ELR (cell line): ENCODE measurements at regions not wholly inside any gene's neighbourhood (a gene's known extent, or its start where the extent isn't known, plus 50 kb on each side); places are given as distances from the start of the nearest gene placed in this dataset.

Experiments
- DNase-seq: peaks from one replicate; pipeline ENCODE4 v3.0.0-alpha.2; 2015; ENCODE audit warnings: low read depth

- DNase-seq: no peak
Measured at GRCh38 chr17:83178533-83179304, 99.3 kb downstream of the METRNL start.

DNA sequence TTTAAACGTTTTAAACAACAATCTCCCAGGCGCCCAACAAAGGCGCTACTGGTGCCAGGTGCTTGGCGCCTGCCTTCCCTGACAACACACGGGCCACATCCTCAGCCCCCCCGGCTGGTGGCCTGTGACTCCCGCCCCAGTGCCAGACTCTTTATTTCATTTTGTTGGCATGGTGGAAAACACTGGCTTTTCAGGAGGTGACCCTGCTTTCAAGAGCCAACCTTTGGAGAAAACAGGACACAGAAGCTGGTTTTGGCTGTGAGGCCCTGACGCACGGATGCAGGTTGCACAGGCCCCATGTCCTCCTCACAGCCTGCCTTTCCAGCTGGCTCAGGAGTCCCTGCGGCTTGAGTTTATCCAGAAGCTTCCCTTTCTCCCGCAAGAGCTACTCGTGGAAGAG, 100.0 kb downstream of the METRNL start:
- DNase-seq: no peak

GRCh38 chr17:83179811-83180210, 100.4 kb downstream of the METRNL start:
- no peak for DNase-seq

GRCh38 chr17:83180264-83180995, 101.0 kb downstream of the METRNL start:
- DNase-seq: no peak

DNA sequence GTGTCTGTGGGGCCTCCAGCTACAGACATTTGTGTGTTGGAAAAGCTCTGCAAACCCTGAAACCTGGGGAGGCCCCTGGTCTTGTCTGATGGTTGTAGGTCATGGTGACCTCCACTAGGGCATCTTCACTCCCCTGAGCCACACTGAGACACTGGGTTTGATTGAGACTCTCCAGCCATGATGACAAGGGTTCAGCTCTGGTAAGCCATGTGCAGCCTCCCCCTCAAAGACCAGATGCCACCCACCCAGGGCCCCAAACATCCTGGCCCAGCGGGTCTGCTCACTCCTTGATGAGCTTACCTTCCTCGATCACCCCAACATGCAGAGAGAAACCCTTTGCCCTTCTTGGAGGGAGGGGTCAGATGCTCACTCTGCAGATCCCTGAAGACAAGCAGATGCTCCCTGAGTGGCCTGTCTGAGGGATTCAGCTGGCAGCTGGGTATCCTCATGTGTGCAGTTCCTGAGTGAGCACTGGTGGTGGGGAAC, 101.6 kb downstream of the METRNL start:
- DNase-seq: no peak

- DNase-seq: no peak
Measured at GRCh38 chr17:83181991-83182619, 102.7 kb downstream of the METRNL start.

DNA sequence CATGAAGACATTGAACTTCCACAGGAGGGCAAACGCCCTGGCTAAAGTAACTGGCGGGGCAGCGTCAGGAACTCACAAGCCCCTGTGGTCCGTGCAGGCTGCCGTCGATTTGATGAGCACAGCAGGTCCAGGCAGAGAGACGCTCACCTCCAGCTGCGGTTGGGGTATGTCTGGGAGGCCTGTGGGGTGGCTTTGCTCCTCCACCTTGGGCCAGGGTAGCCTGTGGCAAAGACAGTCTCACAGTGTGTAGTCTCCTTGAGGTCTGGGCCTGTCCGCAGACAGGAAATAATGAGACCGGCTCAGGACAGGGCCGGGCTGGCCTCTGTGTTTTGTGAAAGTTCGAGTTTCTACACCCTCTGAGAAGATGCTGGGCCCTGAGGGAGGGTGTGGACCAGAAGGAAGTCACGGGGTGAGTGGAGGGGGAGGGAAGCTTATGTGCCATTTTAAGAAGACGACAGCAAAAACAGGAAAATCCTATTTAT, 103.3 kb downstream of the METRNL start:
- no peak for DNase-seq

GRCh38 chr17:83183145-83183948, 103.9 kb downstream of the METRNL start:
- no peak for DNase-seq

GRCh38 chr17:83183951-83184506, 104.6 kb downstream of the METRNL start:
- DNase-seq: no peak

GRCh38 chr17:83185023-83186002, 105.9 kb downstream of the METRNL start:
- DNase-seq: no peak

GRCh38 chr17:83186226-83186625, 106.8 kb downstream of the METRNL start:
- DNase-seq: no peak

- DNase-seq: no peak
Measured at GRCh38 chr17:83186751-83187421, 107.5 kb downstream of the METRNL start.

DNA sequence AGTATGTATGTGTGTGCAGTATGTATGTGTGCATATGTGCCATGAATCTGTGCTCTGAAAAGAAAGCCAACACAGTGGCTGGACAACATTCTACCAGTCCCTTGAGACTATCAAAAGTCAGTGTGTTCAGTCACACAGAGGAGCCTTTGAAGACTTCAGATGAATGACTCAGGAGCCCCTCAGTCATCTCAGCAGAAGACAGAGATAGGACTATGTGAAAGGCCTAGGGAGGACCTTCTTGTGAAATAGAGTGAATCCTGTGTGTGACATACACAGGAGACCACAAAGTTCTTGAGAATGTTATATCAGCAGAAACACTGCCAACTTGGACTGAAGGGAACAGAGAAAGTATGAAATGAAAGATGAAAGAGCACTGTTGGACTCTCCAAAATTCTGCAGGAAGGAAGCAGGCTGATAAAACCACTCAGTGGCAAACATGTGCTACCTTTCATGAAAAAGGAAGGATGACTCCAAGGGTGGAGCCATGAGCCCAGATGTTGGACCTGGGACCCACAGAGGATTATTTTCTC, 108.4 kb downstream of the METRNL start:
- DNase-seq: no peak

- peak; percentile 80 for DNase-seq
Measured at GRCh38 chr17:83189044-83190003, 109.9 kb downstream of the METRNL start.

- no peak for DNase-seq
Measured at GRCh38 chr17:83190004-83190385, 110.6 kb downstream of the METRNL start.

DNA sequence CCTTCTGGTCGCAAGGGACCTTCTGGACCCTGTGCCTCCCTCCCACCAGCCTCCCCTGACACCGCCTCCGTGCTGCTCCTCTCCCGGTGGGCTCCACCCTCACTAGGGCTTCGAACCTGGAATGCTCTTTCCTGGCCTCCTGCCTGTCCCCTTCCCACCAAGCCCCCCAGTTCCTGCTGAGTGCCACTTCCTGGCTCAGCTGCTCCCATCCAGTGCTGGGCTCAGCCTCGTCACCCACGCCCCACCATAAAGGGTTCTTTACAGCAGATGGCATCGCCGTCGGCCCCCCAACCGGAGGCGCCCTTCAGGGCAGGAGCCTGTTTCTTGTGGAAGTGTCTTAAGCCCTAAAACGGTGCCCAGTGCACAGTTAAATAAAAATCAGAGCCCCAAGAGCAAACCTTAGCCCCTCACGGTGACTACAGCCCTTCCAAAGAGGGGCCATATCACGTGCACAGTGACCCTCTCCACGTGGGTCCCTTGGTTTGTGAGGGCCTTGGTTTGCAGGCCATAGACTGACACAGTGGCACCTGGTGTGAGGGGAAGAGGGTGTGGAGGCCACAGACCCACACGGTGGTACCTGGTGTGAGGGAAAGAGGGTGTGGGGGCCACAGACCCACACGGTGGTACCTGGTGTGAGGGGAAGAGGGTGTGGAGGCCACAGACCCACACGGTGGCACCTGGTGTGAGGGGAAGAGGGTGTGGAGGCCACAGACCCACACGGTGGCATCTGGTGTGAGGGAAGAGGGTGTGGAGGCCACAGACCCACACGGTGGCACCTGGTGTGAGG, 111.4 kb downstream of the METRNL start:
- DNase-seq: no peak

DNA sequence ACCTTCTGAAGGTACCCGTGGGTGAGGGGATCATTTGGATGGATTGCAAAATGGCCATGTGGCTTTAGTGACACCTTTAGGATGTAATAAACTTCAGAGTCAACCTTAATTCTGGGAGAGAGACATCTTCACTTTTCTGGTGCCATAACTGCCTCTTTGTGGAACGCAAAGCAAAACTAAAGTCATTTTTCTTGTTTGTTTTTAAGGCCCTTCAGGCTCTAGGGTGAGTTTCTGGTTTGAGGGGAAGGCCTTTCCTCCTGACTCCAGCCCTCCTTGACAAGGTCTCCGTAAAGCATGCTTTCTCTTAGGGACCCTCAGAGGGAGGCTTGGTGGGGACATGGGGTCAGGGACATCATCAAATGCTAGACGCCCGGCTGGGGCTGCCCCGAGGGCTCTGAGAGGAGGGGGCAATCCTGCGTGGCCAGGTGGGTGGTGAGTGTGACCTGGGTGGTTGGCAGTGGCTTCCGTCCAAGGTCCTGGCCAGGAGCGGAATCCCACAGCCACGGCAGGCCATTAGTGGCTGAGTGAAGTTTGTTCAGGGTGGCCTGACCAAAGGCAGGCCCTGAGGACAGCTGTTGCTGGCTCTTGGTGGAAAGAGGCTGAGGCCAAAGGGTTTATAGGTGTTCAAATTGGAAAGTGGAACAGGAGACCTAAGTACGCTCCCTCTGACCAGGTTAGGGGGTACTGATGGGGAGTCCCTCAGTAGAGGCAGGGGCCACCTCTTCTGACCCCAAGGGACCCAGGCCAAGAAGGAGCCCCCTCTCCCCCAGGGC, 112.2 kb downstream of the METRNL start:
- no peak for DNase-seq
